Skin of body (tissue), 1 donor: ENCODE measurements at regions not wholly inside any gene's neighbourhood (a gene's known extent, or its start where the extent isn't known, plus 50 kb on each side); places are given as distances from the start of the nearest gene placed in this dataset.
"Not testable (repeated sequence)": the region's sequence is repeated elsewhere in the genome, so short reads cannot be mapped to it uniquely, and the experiment has no call there.

Experiments
- DNase-seq: peaks from one replicate; lab custom pipeline; 2025; lab: John Stamatoyannopoulos, UW

DNA sequence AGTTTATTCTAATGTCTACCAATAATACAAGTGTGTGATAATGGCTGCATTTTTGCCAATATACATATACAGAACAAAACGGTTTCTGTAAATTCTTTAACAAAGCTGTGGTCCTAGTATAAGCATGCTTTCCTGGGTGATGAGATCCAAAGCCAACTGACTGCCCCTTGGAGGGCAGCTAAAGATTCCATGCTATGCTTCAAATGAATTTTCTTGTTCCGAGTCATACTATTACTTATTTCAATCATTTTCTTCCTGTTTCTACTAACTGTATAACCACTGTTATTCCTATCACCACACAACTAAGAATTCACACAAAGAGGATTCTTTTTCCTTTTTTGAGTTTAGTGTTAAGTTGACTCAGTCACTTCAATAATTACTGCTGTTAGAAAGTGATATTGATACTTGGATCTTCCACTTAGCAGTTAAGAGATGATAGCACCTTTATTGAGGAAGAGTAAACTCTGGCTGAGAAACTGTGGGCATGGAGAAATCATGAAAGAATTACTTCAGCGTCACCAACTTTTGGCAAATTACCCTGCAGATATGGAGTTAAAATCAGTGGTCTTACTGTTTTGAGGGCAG is 197.5 kb downstream of the ARL4A start:
- DNase-seq, result no peak

DNA sequence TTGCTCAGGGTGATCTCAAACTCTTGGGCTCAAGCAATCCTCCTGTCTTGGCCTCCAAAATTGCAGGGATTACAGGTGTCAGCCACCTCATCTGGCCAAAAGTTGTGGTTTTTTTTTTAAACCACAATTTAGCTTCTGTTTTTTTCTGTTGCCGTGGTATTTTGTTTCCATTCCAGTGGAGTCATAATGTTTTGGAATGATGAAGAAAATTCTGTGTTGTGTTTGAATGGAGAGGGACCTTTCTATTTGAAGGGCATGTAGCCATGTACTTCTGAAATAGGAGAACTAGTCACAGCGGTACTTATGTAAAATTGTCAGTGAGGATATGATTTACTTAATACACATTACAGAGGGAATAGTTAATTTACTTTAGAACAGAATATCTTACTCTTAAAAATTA is 201.3 kb downstream of the ARL4A start:
- no peak for DNase-seq

- no peak for DNase-seq
These were observed 202.0 kb downstream of the ARL4A start for GRCh38 chr7:12889391-12889790.

GRCh38 chr7:12890586-12890985 is 203.2 kb downstream of the ARL4A start:
- no peak for DNase-seq

DNA sequence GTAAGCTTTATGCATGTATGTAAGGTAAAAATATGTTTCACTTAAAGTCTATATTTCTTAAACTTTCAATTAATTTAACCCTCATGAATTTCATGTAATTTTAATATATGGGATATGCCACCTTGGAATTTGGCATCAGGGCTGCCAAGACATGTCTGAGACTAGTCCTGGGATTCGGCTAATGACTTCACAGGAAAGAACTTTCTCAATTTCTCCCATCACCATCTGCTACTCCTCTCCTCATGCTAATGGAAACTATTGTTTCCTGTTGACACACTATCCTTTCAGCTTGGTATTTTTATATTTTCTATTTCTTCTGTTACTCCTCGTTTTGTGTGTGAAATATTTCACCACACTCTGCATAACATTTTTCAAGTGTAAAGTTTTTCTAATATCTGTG is 205.9 kb downstream of the ARL4A start:
- no peak for DNase-seq

- DNase-seq, result no peak
These were observed 207.9 kb downstream of the ARL4A start for GRCh38 chr7:12895296-12895695.

- DNase-seq, result no peak
These were observed 208.9 kb downstream of the ARL4A start for GRCh38 chr7:12896316-12896715.

DNA sequence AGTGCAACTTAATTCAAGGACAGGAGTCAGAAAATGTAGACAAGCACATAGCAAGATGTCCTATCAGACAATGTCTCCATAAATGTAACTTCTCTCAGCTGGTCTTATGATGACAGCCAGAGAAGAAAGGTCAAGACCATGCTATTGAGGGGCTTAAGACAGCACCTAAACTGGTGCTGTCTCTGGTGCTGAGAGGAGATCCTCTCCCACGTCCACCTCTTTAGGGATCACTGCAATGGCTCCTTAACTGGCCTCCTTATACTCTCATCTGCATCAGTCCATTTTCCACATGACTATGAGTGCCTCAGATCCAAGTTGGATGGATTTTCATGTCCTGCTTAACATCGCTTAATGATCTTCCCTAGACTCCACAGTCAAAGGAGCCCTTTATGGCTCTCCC is 210.6 kb downstream of the ARL4A start:
- no peak for DNase-seq

DNA sequence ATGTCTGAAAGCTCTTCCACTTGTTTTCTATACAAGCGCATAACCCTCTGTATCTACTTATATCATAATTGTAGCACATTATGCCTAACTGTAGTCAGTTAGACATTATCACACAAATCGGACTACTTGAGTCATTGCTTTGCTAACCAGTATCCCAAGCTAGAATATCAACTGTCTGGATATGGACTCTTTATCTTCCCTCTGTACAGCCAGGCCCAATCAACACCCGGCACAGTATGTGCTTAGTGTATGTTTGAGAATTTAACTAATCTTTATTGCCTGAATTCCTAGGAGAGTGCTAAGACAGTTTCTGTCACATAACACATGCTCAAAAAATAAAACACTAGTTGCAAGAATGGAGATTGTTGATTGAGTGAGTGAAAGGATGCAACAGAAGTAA is 211.2 kb downstream of the ARL4A start:
- no peak for DNase-seq

DNA sequence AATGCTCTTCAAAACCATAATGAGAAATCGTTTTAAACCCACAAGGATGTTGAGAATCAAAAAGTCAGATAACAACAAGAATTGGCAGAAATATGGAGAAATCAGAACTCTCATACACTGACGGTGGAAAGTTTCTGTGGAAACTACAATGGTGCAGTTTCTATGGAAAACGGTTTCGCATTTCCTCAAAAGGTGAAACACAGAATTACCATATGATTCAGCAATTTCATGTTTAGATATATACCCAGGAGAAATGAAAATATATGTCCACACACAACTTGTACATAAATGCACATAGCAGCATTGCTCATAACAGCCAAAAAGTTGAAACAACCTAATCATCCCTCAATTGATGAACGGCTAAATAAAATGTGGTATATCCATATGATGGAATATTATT is 218.2 kb downstream of the ARL4A start:
- DNase-seq, result no peak

DNA sequence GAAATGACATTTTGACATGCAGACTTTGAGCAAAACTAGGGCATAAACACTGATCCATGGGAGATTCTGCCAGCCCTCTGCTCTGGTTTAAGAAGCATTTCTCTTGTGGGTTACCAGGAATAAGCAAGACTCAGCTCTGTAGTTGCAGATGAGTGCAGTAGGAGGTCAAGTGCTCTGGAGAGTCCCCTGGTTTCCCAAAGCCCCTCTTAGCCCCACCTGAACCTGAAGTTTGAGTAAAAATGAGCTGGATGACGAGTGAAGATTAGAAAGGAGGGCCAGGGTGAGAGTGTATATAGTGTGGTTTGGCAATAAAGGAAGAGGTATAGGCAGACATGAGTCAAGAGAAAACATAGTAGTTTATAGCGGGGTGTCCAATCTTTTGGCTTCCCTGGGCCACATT is 220.3 kb downstream of the ARL4A start:
- no peak for DNase-seq

DNA sequence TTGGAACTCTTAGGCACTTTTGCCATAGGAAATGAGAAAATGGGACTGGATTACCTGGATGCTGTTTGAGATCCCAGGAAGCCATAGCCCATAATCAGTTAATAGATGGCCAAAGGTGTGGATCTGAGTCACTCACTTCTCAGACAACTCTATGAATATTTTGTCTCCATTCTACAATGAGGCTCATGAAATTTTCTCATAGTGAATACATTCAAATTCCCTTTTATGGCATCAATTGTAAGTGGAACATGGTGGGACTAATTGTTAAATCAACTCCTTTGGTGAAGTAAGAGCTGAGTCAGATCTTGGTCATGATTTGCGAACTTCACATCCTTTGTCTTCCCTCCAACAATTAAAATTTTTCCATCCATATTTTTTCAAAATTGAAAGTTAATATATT is 222.1 kb downstream of the ARL4A start:
- DNase-seq, result no peak

DNA sequence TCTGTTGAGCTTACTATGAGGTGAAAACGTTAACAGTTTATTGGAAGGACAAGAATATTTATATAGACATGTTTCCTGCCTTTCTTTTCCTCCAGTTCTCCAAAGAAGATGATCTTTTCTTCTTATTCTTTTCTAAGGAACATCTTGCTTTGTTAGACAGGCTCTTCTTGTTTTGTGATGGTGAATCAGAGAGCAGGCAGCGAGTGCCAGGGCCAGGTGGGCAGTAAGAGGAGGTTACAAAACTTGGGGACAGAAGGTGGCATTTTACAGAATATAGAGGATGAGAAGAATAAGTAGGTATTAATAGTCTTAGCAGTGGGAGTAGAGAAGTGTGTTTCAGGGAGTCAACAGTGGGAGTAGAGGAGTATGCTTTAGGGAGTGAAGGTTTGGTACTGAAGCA is 223.6 kb downstream of the ARL4A start:
- DNase-seq, result no peak

DNA sequence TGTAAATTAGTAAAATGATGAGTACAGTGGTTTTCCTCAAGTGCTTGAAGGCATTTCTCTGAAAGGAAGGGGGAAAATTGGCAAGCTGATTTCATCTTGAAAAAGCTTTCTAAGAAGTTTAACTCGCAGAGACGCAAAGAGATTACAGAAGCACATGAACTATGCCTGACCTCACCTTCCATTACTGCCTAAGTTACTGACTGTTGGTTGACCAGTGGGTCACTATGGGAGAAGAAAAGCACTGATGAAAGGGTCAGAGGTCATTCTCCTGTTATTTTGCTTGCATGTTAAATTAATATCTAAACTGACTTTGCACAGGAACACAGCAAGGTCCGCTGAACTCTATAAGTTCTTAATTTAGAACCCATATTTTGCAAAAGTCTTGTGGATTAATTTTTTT is 225.6 kb downstream of the ARL4A start:
- DNase-seq, result no peak

GRCh38 chr7:12917801-12918200 is 230.4 kb downstream of the ARL4A start:
- no peak for DNase-seq

DNA sequence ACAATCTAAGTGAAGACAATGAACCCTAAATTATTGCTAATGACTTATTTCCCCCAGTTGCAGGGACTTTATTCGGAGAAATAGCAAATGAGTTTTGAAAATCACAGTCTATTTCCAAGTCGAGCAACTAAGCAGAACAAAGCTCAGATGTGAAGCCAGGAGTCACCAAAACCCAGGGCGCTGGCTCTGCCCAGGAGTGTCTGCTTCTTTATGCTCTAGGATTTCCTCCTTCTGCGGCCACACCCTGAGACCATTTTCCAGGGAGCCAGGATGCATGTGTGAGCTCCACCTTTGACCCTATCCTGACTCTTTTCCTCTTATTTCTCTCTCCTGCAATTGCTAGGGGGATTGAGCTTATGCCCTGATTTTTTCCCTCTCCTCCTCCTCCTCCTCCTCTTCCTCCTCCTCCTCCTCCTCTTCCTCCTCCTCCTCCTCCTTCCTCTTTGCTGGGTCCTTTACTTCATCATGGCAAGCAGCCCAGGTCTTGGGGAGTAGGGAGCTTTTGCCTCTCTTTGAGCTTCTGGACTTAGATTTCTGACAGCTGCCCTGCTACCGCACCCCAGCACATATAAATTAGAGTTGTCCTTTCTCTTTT is 234.4 kb downstream of the ARL4A start:
- no peak for DNase-seq

DNA sequence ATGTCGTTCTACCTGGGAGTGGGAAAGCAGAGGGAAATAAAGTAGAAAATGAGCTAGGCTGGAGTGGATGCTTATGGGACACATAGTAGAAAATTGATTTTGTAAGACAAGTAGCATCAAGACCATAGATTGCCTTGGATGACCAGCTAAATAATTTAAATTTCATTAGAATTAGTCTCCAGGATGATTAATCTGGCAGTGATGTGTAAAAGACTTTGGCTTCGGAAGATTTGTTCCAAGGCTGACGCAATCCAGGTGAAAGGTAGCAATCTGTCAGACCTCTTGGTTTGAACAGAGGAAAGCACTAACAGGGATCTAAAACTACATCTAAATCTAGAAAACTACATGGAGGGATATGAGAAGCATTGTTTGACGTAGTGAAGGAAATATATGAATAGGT is 236.5 kb downstream of the ARL4A start:
- no peak for DNase-seq

DNA sequence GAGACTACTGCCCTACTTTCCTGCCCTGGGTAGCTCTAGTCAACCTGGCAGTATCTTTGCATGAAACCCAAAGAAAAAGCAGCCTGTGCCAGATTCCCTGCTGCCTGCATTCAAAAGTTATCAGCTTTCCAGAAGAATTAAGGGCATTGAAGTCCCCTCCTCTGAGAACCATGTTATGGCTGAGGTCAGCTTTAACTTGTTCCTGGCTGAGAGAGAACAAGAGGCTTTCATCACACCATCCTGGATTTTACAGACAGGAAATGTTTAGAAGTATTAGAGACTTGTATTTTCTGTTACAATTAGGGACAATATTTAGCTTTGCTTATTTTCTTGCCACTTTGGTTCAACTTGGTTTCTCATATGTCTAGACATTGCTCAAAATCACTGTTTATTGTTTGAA is 238.8 kb downstream of the ARL4A start:
- DNase-seq, result no peak

DNA sequence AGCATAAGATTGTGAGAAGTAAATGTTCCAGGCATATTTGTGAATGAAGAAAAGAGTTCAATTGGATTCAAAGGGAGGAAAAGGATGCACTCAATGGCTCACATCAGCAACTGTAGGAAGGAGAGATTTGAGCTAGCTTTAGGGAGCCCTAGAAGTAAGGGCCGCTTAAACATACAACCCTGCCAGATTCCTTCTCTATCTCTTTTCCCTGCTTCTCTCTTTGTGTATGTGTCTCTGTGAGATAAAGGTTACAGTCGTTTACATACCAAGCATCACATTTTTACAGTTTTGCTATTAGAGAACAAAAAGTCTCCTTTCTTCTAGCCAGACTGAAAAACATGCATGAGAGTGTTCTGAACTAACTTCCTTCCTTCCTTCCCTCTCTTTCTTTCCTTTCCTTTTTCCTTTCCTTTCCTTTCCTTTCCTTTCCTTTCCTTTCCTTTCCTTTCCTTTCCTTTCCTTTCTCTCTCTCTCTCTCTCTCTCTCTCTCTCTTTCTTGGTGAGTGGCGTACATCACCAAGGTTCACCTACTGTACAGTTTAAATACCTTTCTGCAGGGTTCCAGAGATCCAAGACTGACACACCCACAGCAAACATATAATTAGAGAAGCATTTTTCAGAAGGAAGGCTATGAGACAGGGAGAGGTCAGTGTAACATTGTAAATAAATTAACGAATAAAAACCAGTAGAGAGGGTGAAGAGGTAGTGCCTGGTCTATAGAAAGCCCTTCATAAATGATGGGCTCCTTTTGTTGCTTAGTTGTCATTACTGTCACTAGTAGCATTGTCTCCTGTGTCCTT is 240.4 kb downstream of the ARL4A start:
- DNase-seq, result no peak

- no peak for DNase-seq
These were observed 242.2 kb downstream of the ARL4A start for GRCh38 chr7:12929476-12930140.

GRCh38 chr7:12930534-12930933 is 243.1 kb downstream of the ARL4A start:
- no peak for DNase-seq

- DNase-seq, result not testable (repeated sequence)
These were observed 244.0 kb downstream of the ARL4A start for GRCh38 chr7:12931465-12931864.

- DNase-seq, result no peak
These were observed 252.3 kb downstream of the ARL4A start for GRCh38 chr7:12939694-12940093.
